ENCODE measurements at regions not wholly inside any gene's neighbourhood (a gene's known extent, or its start where the extent isn't known, plus 50 kb on each side); places are given as distances from the start of the nearest gene placed in this dataset.

- DNase-seq (ENCODE audit: low spot score in 2 of 2) = no peak
- H3K27me3 ChIP-seq (ENCODE audit: low read depth) = no peaks in the 10 kb centered on the region
- no peak overlapping the region for H3K4me3 ChIP-seq
- H3K36me3 ChIP-seq (replicated peaks) = no peaks in the 10 kb centered on the region
- in situ Hi-C loops (cut with MboI; ENCODE audit: low sequenced_read_pairs) = no loop called here
- no peaks in the 10 kb centered on the region for H3K9me3 ChIP-seq
- peaks cover 28% of the 10 kb centered on the region for H3K4me1 ChIP-seq
These were observed 416.4 kb upstream of the PDZRN3 start for GRCh38 chr3:74041068-74041675.

GRCh38 chr3:74039105-74039504, 414.4 kb upstream of the PDZRN3 start:
- in situ Hi-C loops (cut with MboI; ENCODE audit: low sequenced_read_pairs) = no loop called here
- no peaks in the 10 kb centered on the region for H3K36me3 ChIP-seq (replicated peaks)
- no peaks in the 10 kb centered on the region for H3K9me3 ChIP-seq
- no peak for DNase-seq (ENCODE audit: low spot score in 2 of 2)
- H3K4me1 ChIP-seq = peaks cover 47% of the 10 kb centered on the region
- no peak overlapping the region for H3K4me3 ChIP-seq
- H3K27me3 ChIP-seq (ENCODE audit: low read depth) = no peaks in the 10 kb centered on the region

- Histone ChIP-seq H3K27me3 (ENCODE audit: low read depth) (no peaks in the 10 kb centered on the region), H3K4me1 (peaks cover 47% of the 10 kb centered on the region), H3K9me3 (no peaks in the 10 kb centered on the region), H3K4me3 (no peak overlapping the region), H3K36me3 (replicated peaks) (no peaks in the 10 kb centered on the region)
- no peak for DNase-seq (ENCODE audit: low spot score in 2 of 2)
- in situ Hi-C loops (cut with MboI; ENCODE audit: low sequenced_read_pairs) = no loop called here
These were observed 411.8 kb upstream of the PDZRN3 start for GRCh38 chr3:74036568-74036967.

- no peaks in the 10 kb centered on the region for H3K36me3 ChIP-seq (replicated peaks)
- peaks cover 47% of the 10 kb centered on the region for H3K4me1 ChIP-seq
- no peaks in the 10 kb centered on the region for H3K9me3 ChIP-seq
- in situ Hi-C loops (cut with MboI; ENCODE audit: low sequenced_read_pairs) = no loop called here
- no peak overlapping the region for H3K4me3 ChIP-seq
- H3K27me3 ChIP-seq (ENCODE audit: low read depth) = no peaks in the 10 kb centered on the region
- no peak for DNase-seq (ENCODE audit: low spot score in 2 of 2)
These were observed 411.4 kb upstream of the PDZRN3 start for GRCh38 chr3:74036102-74036501.

- H3K9me3 ChIP-seq = no peaks in the 10 kb centered on the region
- no peak for DNase-seq (ENCODE audit: low spot score in 2 of 2)
- H3K4me1 ChIP-seq = peaks cover 43% of the 10 kb centered on the region
- no peak overlapping the region for H3K4me3 ChIP-seq
- in situ Hi-C loops (cut with MboI; ENCODE audit: low sequenced_read_pairs) = no loop called here
- no peaks in the 10 kb centered on the region for H3K36me3 ChIP-seq (replicated peaks)
- no peaks in the 10 kb centered on the region for H3K27me3 ChIP-seq (ENCODE audit: low read depth)
These were observed 409.1 kb upstream of the PDZRN3 start for GRCh38 chr3:74033806-74034205.

- no peak overlapping the region for H3K4me3 ChIP-seq
- no peaks in the 10 kb centered on the region for H3K9me3 ChIP-seq
- in situ Hi-C loops (cut with MboI; ENCODE audit: low sequenced_read_pairs) = no loop called here
- H3K27me3 ChIP-seq (ENCODE audit: low read depth) = no peaks in the 10 kb centered on the region
- peaks cover 38% of the 10 kb centered on the region for H3K4me1 ChIP-seq
- DNase-seq (ENCODE audit: low spot score in 2 of 2) = no peak
- no peaks in the 10 kb centered on the region for H3K36me3 ChIP-seq (replicated peaks)
These were observed 408.6 kb upstream of the PDZRN3 start for GRCh38 chr3:74033381-74033780.

GRCh38 chr3:74027121-74027520, 402.4 kb upstream of the PDZRN3 start:
- Histone ChIP-seq H3K4me3 (no peak overlapping the region), H3K36me3 (replicated peaks) (no peaks in the 10 kb centered on the region), H3K27me3 (ENCODE audit: low read depth) (no peaks in the 10 kb centered on the region), H3K9me3 (no peaks in the 10 kb centered on the region), H3K4me1 (0 out of 2 replicates have a peak, but pooled peaks cover 3% of the 10 kb centered on the region)
- DNase-seq (ENCODE audit: low spot score in 2 of 2) = no peak
- in situ Hi-C loops (cut with MboI; ENCODE audit: low sequenced_read_pairs) = no loop called here

- H3K9me3 ChIP-seq = no peaks in the 10 kb centered on the region
- DNase-seq (ENCODE audit: low spot score in 2 of 2) = no peak
- no peaks in the 10 kb centered on the region for H3K27me3 ChIP-seq (ENCODE audit: low read depth)
- no peak overlapping the region for H3K4me3 ChIP-seq
- H3K4me1 ChIP-seq = peaks cover 5% of the 10 kb centered on the region; the same call in 1 of the 2 replicates
- in situ Hi-C loops (cut with MboI; ENCODE audit: low sequenced_read_pairs) = no loop called here
- H3K36me3 ChIP-seq (replicated peaks) = no peaks in the 10 kb centered on the region
These were observed 398.7 kb upstream of the PDZRN3 start for GRCh38 chr3:74023395-74023794.

GRCh38 chr3:74021449-74021848, 396.7 kb upstream of the PDZRN3 start:
- Histone ChIP-seq H3K4me3 (no peak overlapping the region), H3K4me1 (peaks cover 8% of the 10 kb centered on the region), H3K36me3 (replicated peaks) (no peaks in the 10 kb centered on the region), H3K27me3 (ENCODE audit: low read depth) (no peaks in the 10 kb centered on the region), H3K9me3 (no peaks in the 10 kb centered on the region)
- DNase-seq (ENCODE audit: low spot score in 2 of 2) = no peak
- in situ Hi-C loops (cut with MboI; ENCODE audit: low sequenced_read_pairs) = no loop called here

- H3K27me3 ChIP-seq (ENCODE audit: low read depth) = no peaks in the 10 kb centered on the region
- no peaks in the 10 kb centered on the region for H3K9me3 ChIP-seq
- H3K4me3 ChIP-seq = no peak overlapping the region
- no peaks in the 10 kb centered on the region for H3K36me3 ChIP-seq (replicated peaks)
- in situ Hi-C loops (cut with MboI; ENCODE audit: low sequenced_read_pairs) = no loop called here
- H3K4me1 ChIP-seq = peaks cover 35% of the 10 kb centered on the region
- DNase-seq (ENCODE audit: low spot score in 2 of 2) = peak; percentile 92 to 99
These were observed 385.5 kb upstream of the PDZRN3 start for GRCh38 chr3:74009961-74010844.

- no peak for DNase-seq (ENCODE audit: low spot score in 2 of 2)
- no peaks in the 10 kb centered on the region for H3K9me3 ChIP-seq
- in situ Hi-C loops (cut with MboI; ENCODE audit: low sequenced_read_pairs) = no loop called here
- H3K4me3 ChIP-seq = no peak overlapping the region
- H3K4me1 ChIP-seq = peaks cover 6% of the 10 kb centered on the region
- H3K27me3 ChIP-seq (ENCODE audit: low read depth) = no peaks in the 10 kb centered on the region
- no peaks in the 10 kb centered on the region for H3K36me3 ChIP-seq (replicated peaks)
These were observed 379.6 kb upstream of the PDZRN3 start for GRCh38 chr3:74004386-74004785.

GRCh38 chr3:74003734-74004133, 379.0 kb upstream of the PDZRN3 start:
- in situ Hi-C loops (cut with MboI; ENCODE audit: low sequenced_read_pairs) = no loop called here
- no peak overlapping the region for H3K4me3 ChIP-seq
- peaks cover 5% of the 10 kb centered on the region for H3K4me1 ChIP-seq
- H3K36me3 ChIP-seq (replicated peaks) = no peaks in the 10 kb centered on the region
- no peaks in the 10 kb centered on the region for H3K27me3 ChIP-seq (ENCODE audit: low read depth)
- no peaks in the 10 kb centered on the region for H3K9me3 ChIP-seq
- no peak for DNase-seq (ENCODE audit: low spot score in 2 of 2)

GRCh38 chr3:74001436-74001835, 376.7 kb upstream of the PDZRN3 start:
- Histone ChIP-seq H3K4me3 (no peak overlapping the region), H3K27me3 (ENCODE audit: low read depth) (no peaks in the 10 kb centered on the region), H3K4me1 (peaks cover 5% of the 10 kb centered on the region), H3K36me3 (replicated peaks) (no peaks in the 10 kb centered on the region), H3K9me3 (no peaks in the 10 kb centered on the region)
- in situ Hi-C loops (cut with MboI; ENCODE audit: low sequenced_read_pairs) = no loop called here
- no peak for DNase-seq (ENCODE audit: low spot score in 2 of 2)

- H3K9me3 ChIP-seq = no peaks in the 10 kb centered on the region
- no peaks in the 10 kb centered on the region for H3K27me3 ChIP-seq (ENCODE audit: low read depth)
- no peaks in the 10 kb centered on the region for H3K36me3 ChIP-seq (replicated peaks)
- in situ Hi-C loops (cut with MboI; ENCODE audit: low sequenced_read_pairs) = no loop called here
- peaks cover 5% of the 10 kb centered on the region for H3K4me1 ChIP-seq
- no peak for DNase-seq (ENCODE audit: low spot score in 2 of 2)
- H3K4me3 ChIP-seq = no peak overlapping the region
These were observed 376.0 kb upstream of the PDZRN3 start for GRCh38 chr3:74000725-74001124.
